Mammary epithelial cell (primary cell): ENCODE measurements at regions not wholly inside any gene's neighbourhood (a gene's known extent, or its start where the extent isn't known, plus 50 kb on each side); places are given as distances from the start of the nearest gene placed in this dataset.

Experiments
- EZH2 ChIP-seq: IDR thresholded peaks from 2 replicates; pipeline ENCODE4 v1.6.1; 2012; ENCODE audit warnings: low read length, inconsistent platforms, borderline replicate concordance
- TF ChIP-seq, protein P1 (sequence below), 2 donors: IDR thresholded peaks in 1 of 2; conservative IDR thresholded peaks in 1 of 2; 2 replicates each; pipeline ENCODE4 v1.5.1; 2011 to 2012; ENCODE audit warnings: inconsistent platforms in 2 of 2, low read length in 2 of 2, mild to moderate bottlenecking in 2 of 2, control low read depth in 1 of 2, low read depth in 1 of 2; ENCODE audit not compliant: insufficient read depth in 1 of 2; ENCODE audit errors: extremely low read depth in 1 of 2

DNA sequence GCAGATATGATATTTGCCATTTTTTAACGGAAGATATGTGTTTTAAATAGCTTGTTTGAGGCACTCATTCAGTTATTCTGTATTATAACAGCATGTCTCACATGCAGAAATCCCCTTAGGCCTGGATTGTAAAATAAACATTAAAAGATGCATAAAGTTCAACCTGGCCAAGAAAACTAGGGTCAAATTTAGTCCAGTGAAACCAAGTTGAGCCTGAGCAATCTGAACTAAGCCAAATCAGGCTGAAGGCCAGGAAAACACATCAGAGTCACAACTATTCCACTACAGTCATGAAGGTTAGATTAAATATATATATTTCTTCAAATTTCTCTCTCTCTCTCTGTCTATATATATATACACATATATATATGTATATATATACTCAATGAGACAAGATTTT is 504.8 kb downstream of the SLITRK1 start:
- TF ChIP-seq, protein P1, sequence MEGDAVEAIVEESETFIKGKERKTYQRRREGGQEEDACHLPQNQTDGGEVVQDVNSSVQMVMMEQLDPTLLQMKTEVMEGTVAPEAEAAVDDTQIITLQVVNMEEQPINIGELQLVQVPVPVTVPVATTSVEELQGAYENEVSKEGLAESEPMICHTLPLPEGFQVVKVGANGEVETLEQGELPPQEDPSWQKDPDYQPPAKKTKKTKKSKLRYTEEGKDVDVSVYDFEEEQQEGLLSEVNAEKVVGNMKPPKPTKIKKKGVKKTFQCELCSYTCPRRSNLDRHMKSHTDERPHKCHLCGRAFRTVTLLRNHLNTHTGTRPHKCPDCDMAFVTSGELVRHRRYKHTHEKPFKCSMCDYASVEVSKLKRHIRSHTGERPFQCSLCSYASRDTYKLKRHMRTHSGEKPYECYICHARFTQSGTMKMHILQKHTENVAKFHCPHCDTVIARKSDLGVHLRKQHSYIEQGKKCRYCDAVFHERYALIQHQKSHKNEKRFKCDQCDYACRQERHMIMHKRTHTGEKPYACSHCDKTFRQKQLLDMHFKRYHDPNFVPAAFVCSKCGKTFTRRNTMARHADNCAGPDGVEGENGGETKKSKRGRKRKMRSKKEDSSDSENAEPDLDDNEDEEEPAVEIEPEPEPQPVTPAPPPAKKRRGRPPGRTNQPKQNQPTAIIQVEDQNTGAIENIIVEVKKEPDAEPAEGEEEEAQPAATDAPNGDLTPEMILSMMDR (conservative IDR thresholded peaks at IDR 0.05 in 1 of 2, IDR thresholded peaks at IDR 0.05 in 1 of 2; ENCODE audit: extremely low read depth in 1 of 2, insufficient read depth in 1 of 2, low read depth in 1 of 2, low read length in 2 of 2): no peak
- no peak for TF ChIP-seq EZH2
